NCI-H2196 treated with DMSO at 0.1 percent for 48 hours (cell line): ENCODE measurements at regions not wholly inside any gene's neighbourhood (a gene's known extent, or its start where the extent isn't known, plus 50 kb on each side); places are given as distances from the start of the nearest gene placed in this dataset.

Experiments
- DNase-seq: peaks from one replicate; lab custom pipeline; 2025; ENCODE audit not compliant: unreplicated experiment; lab: John Stamatoyannopoulos, UW

DNA sequence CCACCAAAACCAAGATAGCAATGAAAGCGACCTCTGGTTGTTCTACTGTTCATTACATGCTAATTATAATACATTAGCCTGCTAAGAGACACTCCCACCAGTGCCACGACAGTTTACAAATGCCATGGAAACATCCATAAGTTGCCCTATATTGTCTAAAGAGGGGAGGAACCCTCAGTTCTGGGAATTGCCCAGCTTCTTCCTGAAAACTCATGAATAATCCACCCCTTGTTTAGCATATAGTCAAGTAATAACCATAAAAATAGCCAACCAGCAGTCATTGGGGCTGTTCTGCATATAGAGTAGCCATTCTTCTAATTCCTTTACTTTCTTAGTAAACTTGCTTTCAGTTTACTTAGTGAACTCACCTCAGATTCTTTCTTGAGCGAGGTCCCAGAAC is 189.8 kb upstream of the SOX11 start:
- DNase-seq = no peak

DNA sequence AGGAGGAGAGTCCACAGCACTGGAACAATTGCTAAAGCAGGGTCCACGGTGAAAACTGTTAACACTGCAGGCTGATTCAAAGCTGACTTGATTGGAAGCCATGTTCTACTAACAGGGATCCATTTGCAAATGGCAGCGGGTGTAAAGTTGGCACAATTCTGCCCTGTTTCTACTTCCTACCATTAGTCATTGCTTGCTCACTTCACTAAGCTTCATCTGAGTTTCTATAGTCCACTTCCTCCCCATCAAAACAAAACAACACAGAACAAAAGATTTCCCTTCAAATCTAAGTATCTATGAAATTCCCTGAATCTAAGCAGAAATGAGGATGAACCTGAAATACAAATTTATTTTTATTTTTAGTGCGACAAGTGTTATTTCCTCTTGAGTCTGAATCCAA is 187.4 kb upstream of the SOX11 start:
- no peak for DNase-seq

DNA sequence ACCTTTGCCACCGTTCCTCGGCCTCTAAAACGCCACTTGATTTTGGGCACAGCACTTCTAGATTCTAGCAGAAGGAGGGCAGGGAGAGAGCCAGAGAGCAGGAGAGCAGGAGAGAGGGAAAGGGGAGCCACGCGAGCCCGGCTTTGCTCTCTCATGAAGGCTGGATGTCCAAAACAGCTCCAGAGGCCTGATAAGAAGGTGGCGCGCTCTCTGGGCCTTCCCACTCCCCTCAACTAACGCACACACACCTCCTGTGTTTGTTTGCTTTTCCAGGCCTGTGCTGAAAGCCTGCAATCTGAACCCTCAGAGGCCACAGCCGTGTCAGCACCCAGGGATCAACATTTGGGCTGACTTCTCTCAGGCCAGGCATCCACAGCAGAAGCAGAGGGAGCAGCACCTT is 184.8 kb upstream of the SOX11 start:
- DNase-seq = no peak

DNA sequence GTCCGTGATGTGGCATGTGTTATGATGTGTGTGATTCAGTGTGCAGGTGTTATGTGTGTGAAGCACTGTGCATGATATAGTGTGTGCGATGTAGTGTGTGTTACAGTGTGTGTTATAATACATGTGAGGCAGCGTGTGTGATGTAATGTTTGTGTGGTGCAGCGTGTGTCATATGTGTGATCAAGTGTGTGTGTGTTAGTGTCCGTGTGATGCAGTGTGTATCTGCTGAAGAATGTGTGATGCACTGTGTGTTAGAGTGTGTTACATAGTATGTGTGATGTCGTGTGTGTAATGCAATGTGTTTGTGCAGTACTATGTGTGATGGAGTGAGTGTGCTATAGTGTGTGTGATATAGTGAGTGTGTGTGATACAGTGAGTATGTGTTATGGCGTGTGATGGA is 182.8 kb upstream of the SOX11 start:
- no peak for DNase-seq

DNA sequence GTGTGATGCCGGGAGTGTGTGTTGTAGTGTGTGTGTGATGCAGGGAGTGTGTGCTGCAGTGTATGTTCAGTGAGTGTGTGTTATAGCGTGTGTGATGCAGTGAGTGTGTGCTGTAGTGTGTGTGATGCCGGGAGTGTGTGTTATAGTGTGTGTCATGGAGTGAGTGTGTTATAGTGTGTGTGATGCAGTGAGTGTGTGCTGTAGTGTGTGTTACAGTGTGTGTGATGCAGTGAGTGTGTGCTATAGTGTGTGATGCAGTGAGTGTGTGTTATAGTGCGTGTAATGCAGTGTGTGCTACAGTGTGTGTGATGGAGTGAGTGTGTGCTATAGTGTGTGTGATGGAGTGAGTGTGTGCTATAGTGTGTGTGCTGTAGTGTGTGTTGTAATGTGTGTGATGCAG is 182.1 kb upstream of the SOX11 start:
- no peak for DNase-seq

DNA sequence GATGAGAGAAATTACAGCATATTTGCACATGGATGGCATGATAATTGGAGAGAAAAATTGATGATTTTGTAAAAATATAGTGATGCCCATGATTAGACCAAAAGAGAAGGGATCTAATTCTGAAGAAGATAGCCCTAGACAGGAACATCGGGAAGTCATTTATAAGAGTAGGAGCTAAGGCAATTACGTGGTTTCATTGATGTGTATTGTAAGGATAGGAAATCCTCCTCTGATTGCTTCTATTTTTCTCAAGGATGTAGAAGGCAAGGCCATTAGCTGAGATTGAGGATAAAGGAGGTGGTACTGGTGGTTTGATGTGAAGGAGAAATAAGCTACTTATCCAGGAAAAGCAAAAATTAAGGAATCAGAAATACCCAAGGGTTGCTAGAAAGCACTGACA is 176.5 kb upstream of the SOX11 start:
- no peak for DNase-seq

DNA sequence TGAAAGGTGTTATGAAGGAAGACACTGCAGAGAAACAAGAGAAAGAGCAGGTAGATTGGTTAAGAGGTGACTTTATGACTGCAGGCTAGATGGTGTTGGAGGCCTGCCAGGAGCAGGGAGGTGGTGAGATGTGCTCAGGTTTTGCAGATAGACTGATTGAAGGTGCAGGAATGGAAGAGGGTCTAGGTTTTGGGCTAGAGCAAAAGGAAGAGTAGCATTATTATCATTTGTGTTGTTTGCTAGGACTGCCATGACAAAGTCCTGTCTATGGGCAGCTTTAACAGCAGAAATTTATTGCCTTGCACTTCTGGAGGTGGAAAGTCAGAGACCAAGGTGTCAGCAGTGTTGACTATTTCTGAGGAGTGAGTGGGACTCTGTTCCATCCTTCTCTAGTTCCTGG is 172.9 kb upstream of the SOX11 start:
- DNase-seq = no peak

DNA sequence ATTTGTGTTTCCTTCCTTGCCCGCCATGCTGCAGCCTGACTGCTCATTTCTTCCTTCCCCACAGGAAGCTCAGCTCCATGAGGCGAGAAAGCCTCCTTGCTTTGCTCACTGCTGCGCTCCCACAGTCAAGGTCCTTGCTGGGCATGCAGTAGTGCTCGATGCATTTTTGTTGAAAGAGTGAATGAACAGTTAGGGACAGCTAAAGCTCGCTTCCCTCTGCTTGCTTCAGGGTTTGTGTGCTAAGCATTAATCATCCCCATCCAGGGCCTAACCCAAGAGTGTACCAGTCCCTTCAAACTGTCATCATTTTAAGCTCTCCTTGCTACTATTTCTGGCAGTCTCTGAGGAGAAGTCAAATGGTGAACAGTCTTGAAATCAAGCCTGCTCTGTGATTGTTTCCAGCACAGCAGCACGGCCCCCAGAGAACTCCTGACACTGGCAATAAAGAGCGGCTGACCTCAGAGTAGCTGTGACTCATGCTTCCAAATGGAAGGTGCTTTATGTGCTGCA is 171.7 kb upstream of the SOX11 start:
- DNase-seq = no peak

DNA sequence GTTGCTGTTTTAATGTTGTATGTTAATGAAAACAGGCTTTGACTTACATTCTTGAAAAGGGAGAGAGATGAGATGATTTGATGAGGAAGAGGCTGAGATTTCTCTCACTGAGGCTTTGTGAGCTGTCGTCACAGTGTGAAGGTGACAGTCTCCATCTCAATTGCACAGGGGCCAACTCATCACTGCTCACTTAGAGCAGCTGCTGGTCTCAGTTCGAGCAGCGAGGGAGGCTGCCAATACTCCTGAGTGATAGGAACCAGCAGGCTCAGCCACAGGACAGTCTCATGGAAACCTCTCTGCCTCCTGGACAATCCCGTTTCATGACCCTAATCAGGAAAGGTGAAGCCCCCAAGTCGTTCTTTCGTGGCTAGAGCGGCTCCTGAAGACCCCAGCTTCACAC is 170.7 kb upstream of the SOX11 start:
- no peak for DNase-seq

DNA sequence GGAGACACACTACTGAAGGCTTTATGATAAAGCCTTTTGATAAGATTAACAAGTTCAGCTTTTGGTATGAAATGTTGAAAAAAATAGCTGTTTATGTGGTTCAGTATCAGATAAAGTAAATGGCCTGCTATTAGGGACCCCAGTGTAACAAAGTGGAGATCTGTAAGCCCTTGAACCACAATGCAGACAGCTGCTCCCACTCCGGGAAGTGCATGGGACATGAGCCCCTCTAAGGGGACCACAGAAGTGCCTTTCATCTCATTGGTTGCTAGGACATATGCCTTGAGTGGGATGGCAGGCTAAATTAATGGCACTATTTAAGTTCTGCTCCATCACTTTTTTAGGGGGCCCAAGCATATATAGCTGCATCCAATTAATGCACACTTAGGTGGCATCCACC is 167.6 kb upstream of the SOX11 start:
- DNase-seq = no peak

DNA sequence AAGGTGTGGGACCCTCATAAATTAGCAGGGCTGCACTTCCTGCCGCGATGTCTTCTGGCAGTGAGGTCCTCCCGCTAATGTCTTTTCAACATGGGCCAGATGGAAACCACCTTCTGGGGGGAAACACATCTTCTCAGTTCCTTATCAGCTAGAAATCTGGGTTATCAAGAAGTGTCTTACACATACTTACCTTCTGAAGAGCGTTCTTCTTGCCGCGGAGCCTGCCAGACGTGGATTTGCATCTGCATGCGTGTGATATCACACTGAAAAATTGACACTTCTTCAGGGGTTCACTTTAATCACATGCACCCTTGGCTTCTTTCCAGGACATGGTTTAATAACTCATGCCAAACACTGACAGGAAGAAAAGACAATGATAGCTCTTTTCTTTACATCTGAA is 163.5 kb upstream of the SOX11 start:
- no peak for DNase-seq

DNA sequence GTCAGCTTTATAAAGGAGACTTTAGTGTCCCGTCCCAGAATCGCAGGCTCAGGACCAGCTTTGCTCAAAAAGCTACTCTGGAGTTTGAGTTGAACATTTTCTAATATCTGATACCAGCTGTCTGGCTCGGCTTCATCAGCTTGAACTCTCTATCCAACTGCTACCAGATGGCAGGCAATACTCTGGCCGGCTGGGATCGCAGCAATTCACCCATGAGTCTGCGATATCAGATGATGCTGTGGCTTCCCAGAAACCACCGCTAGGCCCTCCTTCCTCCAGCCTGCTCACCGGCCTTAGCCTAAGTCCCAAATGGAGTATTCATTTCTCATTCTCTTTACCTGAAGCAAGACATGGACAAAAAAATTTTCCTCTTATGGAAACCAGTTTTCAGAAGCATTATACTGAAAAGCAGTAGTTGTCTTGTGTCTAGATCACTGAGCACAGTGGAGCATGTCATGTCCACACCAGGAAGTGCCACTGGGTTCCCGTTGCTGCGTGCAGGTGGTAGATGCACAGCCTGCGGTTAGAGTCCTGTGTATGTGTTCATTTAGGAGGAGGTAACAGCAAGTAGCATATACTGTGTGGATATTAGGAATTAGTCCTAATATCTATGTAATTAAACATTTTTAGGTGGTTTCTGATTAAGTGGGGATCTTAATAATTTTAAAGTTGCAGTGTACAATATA is 162.0 kb upstream of the SOX11 start:
- no peak for DNase-seq

DNA sequence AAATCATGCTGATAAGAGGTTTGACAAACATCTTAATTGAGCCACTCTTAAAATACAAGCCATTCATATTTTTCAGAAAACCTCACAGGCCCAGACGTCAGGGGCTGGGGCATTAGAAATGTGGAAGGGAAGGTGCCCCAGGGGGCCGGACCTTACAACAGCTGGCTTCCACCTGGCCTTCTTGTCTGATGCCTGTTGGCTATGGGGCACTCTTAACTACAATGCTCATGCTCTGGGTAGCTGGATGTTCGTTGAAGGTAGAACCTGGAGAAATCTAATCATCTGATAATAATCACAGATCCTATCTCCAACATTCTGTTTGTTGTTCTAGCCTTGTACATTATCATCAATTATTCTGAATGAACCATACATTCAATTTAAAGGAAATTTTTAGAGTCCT is 156.9 kb upstream of the SOX11 start:
- DNase-seq = no peak

DNA sequence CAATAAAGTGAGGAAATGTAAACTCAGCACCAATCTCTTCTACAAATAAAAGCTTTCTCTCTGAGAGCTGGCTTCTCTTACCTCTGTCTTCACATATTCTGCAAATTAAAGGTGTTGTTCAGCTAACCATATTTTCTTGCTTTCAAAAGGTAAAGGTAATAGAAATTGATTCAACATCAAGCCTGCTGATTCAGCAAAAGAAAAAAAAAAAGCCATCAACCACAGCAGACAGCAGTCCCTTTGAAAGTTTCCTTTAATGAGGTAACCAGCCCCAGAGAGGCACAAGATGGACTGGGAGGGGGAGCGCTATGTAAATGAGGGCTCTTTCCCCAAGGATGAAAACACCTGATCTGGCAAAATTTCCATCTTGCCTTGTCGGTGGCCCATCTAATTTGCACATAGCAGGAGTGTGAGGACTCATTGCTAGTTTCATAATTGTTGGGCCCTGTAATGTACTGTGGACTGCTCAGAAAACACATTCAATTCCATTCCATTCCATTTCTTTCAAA is 154.9 kb upstream of the SOX11 start:
- no peak for DNase-seq

DNA sequence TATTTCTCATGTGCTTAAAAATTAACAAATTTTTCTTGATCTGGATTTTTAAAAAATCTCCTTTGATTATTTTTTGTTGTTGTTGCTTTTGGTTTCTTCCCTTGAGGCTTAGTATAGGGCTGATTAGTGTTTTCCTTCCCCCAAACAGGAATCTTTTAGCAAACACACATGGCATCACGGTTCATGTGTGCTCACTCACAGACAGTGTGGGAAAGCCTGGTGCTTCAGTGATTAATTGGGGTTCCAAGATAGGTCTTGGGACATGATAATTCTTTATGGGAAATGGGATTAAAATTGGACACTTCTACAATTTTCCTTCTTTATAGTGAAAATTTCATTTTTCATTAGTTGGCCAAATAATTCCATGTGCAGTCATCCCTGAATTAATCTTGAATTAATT is 153.9 kb upstream of the SOX11 start:
- DNase-seq = no peak

DNA sequence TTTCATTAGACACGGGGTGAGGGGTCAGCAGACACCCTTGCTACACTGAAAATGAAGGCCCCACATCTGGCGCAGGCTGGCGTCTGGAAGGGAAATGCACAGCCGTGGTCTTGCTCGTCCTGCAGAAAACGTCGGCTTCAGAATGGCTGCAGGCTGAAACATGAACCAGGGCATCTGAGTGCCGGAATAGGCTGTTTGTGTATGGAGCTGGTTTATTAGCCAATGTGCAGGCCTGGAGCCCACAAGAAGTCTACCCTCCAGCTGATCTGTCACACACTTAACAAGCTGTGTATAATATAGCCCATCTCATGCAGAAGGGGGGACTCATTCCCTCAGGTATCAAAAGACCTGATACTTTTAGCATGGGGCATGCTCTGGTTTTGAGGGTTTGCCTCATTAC is 153.4 kb upstream of the SOX11 start:
- no peak for DNase-seq

DNA sequence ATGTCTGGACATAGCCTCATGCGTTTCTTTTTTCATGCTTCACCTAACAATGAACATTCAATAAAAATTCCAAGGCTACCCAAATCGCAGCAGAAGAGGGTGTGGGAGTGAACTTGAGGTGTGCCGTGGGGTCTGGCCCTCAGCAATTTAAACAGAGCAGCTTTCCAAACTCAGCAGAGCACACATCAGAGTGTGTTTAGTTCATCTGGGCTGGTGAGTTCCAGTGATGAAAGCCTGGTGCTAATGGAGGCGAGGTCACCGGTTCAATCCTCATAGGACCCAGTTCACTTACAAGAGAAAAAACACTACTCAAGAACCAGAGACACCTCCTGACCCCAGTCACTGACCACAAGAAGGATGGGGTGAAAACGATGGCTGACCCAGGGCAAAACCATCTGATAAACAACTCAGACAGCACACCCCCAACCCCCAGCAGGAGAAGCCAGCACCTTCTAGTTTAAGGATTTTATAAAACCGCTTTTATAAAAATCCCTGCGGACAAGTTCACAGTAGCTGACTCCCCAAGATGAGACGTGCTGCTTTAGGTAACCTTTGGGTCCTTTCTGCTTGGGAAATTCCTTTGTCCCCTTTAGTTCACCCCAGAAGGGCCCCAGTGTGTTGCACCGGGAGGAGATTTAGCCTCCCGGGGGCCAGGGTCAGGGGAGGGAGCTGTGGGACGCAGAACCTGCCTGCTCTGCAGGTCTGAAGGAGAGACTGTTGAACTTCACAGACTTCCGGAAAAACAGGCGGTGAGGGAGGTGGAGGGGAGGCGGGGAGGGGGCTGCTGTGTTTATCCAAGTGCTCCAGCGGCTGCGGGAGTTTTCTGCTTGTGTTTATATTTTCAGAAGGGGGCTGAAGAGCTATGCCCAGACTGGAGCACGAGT is 152.7 kb upstream of the SOX11 start:
- no peak for DNase-seq

DNA sequence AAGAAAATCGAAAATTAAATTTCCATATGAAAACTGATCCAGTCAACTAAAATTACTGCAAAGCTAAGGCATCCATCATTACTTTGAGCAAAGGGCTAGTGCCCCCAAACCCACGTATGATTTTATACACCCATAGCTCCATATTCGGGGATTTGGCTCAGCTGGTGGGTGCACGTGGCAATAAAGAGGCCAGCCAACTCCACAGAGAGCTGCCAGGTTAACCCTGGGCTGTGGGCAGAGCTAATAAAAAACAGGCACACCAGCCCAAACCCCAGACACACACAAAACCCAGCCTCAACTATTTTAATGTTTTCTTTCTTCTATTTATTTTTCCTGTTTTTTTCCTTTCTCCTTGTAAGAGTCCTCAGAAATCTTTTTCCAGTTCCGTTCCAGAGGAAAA is 151.3 kb upstream of the SOX11 start:
- no peak for DNase-seq

DNA sequence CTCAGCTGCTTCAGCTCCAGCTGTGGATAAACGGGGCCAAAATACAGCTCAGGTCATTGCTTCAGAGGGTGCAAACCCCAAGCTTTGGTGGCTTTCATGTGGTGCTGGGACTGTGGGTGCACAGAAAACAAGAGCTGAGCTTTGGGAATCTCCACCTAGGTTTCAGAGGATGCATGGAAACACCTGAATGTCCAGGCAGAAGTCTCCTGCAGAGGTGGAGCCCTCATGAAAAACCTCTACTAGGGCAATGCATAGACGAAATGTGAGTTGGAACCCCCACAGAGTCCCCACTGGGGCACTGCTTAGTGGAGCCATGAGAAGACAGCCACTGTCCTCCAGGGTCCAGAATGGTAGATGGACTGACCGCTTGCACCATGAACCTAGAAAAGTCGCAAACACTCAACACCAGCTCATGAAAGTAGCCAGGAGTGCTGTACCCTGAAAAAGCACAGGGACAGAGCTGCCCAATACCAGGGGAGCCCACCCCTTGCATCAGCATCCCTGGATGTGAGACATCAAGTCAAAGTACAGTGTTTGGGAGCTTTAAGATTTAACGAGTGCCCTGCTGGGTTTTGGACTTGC is 147.9 kb upstream of the SOX11 start:
- no peak for DNase-seq

DNA sequence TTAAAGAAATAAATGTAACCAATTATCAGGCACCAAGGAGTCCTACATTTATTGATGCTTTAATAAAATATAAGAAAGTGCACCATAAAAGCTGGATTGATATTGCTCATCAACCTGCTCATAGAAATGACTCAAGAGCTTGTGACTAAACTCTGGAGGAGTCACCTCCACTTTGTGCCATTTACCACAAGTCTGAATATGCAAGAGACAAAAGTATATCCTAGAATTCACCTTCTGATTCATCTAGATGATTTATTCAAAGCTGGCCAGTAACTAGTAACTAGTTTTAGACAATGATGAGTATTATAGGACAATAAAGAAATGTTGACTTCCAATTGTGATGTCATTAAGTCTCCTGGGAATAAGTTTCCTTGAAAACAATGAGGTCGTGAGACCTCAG is 146.0 kb upstream of the SOX11 start:
- DNase-seq = no peak

DNA sequence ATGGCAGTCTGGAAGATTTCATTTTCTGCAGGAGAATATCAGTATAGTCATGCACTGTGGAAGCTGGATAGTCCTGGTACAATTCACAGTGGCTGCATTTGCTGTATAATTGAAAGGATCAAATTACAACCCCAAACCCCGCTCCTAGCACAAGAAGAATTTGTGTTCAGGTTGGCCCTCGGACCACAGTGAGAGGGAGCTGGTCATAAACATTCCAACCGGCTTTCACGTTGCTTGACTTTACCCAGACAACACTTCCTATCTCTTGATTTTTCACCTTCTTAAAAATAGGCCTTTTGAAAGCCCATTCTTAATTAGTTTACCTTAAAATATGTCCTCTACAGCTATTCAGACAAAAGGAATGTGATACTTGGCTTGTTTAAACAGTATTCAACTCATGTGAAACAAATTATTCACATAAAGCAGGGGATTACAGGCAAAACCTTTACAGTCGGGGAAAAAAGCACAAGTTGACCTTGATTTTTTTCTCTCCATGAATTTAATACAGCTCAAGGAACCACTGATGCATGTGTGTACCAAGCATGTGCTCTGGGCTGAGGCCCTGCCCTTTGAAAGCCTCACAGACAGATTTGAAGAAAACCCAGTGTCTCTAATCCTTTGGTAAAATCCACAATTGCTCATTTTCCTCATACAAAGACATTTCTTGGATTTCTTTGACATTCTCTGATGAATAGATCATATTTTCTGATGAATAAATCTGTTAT is 143.0 kb upstream of the SOX11 start:
- DNase-seq = no peak
